ENCODE measurements at regions not wholly inside any gene's neighbourhood (a gene's known extent, or its start where the extent isn't known, plus 50 kb on each side); places are given as distances from the start of the nearest gene placed in this dataset.

DNA sequence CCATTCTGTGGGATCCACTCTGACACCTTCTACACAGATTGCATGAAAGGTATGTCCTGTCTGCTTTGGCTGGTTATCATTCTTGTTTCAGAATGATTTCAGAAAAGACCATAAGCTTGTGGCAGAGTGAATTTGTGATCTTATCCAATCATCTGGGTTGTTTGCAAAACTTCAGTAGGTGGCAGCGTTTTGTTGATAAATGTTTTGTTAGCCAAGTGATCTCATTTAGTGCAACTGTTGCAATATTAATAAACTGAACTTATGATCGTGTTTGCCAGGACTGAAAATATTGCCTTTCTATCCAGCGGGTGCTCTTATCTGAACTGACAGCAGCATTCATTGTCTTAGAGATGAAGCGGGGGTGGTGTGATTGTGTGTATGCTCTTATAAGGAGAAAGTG is 613.2 kb upstream of the NOX3 start:
- Histone ChIP-seq H3K27me3 (no peaks in the 10 kb centered on the region), H3K4me1 (ENCODE audit: low read depth) (no peaks in the 10 kb centered on the region), H3K4me3 (no peak overlapping the region), H3K27ac (no peak overlapping the region), H3K36me3 (no peaks in the 10 kb centered on the region), H3K9me3 (ENCODE audit: low read depth) (no peaks in the 10 kb centered on the region)
- TF ChIP-seq, protein P1, sequence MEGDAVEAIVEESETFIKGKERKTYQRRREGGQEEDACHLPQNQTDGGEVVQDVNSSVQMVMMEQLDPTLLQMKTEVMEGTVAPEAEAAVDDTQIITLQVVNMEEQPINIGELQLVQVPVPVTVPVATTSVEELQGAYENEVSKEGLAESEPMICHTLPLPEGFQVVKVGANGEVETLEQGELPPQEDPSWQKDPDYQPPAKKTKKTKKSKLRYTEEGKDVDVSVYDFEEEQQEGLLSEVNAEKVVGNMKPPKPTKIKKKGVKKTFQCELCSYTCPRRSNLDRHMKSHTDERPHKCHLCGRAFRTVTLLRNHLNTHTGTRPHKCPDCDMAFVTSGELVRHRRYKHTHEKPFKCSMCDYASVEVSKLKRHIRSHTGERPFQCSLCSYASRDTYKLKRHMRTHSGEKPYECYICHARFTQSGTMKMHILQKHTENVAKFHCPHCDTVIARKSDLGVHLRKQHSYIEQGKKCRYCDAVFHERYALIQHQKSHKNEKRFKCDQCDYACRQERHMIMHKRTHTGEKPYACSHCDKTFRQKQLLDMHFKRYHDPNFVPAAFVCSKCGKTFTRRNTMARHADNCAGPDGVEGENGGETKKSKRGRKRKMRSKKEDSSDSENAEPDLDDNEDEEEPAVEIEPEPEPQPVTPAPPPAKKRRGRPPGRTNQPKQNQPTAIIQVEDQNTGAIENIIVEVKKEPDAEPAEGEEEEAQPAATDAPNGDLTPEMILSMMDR (IDR thresholded peaks at IDR 0.05; ENCODE audit: low read depth, low read length), result no peak
- no peak for DNase-seq (ENCODE audit: low read depth in 1 of 2, low spot score in 1 of 2)

DNA sequence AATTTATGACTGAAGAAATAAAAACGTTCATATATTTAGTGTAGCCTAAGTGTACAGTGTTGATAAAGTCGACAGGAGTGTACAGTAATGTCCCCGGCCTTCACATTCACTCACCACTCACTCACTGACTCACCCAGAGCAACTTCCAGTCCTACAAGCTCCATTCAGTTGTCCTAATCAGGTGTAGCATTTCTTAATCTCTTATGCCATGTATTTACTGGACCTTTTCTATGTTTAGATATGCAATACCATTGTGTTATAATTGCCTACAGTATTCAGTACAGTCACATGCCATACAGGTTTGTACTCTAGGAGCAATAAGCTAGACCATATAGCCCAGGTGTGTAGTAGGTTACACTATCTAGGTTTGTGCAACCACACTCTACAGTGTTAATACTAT is 610.2 kb upstream of the NOX3 start:
- no peak for DNase-seq (ENCODE audit: low read depth in 1 of 2, low spot score in 1 of 2)
- no peaks in the 10 kb centered on the region for H3K4me1 ChIP-seq (ENCODE audit: low read depth)
- TF ChIP-seq, protein P1 (IDR thresholded peaks at IDR 0.05; ENCODE audit: low read depth, low read length), result no peak
- H3K9me3 ChIP-seq (ENCODE audit: low read depth), result no peaks in the 10 kb centered on the region
- H3K27ac ChIP-seq, result no peak overlapping the region
- H3K36me3 ChIP-seq, result no peaks in the 10 kb centered on the region
- no peak overlapping the region for H3K4me3 ChIP-seq
- H3K27me3 ChIP-seq, result no peaks in the 10 kb centered on the region

DNA sequence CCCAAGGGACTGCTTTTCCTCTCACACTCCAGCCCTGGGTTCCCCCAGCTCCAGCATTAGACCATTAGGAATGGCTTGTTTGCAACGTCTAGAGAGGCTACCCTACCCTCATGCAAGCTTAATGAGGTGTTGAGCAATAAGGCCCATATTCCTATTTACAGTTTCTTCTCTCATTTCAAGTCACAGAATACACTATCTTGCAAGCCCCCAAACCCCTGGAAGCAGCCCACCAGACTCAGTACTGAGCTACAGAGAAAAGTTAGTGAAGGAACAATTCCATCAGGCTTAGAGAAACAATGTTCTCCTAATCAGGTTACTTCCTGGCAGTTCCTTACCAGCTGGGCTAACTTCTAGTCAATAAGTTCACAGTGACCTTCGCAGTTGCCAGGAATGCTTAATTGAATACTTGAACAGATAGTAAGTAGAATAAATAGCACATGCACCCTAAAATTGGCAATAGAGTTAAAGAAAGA is 606.5 kb upstream of the NOX3 start:
- Histone ChIP-seq H3K27ac (no peak overlapping the region), H3K4me1 (ENCODE audit: low read depth) (no peaks in the 10 kb centered on the region), H3K27me3 (no peaks in the 10 kb centered on the region), H3K36me3 (no peaks in the 10 kb centered on the region), H3K9me3 (ENCODE audit: low read depth) (no peaks in the 10 kb centered on the region), H3K4me3 (no peak overlapping the region)
- DNase-seq (ENCODE audit: low read depth in 1 of 2, low spot score in 1 of 2), result no peak
- TF ChIP-seq, protein P1 (IDR thresholded peaks at IDR 0.05; ENCODE audit: low read depth, low read length), result no peak

DNA sequence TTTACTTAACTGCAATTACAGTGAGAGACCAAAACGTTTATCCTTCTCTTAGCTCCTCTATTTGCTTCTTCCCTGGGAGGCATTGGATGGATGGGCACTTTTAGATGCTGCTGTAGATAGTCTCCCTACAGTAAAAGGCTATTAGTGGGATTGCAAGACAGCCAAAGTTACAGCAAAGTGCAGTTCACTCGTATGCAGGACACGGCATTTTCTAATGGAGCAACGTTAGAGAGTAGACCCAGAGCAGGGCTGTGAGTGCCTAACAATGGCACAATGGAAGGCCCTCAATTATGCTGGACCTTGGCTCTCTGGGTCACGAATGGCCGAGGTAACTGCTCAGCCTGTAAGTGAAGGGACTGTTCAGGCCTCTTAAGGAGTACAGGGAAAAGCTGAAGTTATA is 605.8 kb upstream of the NOX3 start:
- H3K4me1 ChIP-seq (ENCODE audit: low read depth), result no peaks in the 10 kb centered on the region
- H3K36me3 ChIP-seq, result no peaks in the 10 kb centered on the region
- H3K27me3 ChIP-seq, result no peaks in the 10 kb centered on the region
- H3K27ac ChIP-seq, result no peak overlapping the region
- no peak overlapping the region for H3K4me3 ChIP-seq
- no peaks in the 10 kb centered on the region for H3K9me3 ChIP-seq (ENCODE audit: low read depth)
- DNase-seq (ENCODE audit: low read depth in 1 of 2, low spot score in 1 of 2), result no peak
- TF ChIP-seq, protein P1 (IDR thresholded peaks at IDR 0.05; ENCODE audit: low read depth, low read length), result no peak

DNA sequence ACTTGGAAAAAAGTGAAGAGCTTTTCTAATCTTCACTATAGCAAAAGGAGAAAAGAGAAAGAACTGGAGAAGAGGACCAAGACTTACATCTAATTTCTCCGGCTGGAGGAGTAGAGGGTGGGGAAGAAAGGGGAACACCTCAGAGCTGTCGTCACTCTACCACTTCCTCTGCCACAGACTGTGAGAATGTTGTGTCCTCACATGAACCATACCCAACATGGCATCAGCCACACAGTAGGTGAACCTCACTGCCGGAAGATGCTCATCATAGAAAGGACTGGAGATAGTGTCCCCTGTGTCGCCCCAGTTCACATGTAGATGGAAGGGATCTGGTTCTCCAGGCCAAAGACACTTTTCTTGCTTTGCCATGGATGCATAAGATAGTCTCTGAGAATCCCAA is 604.4 kb upstream of the NOX3 start:
- TF ChIP-seq, protein P1 (IDR thresholded peaks at IDR 0.05; ENCODE audit: low read depth, low read length), result no peak
- Histone ChIP-seq H3K4me1 (ENCODE audit: low read depth) (no peaks in the 10 kb centered on the region), H3K9me3 (ENCODE audit: low read depth) (no peaks in the 10 kb centered on the region), H3K27me3 (no peaks in the 10 kb centered on the region), H3K4me3 (no peak overlapping the region), H3K27ac (no peak overlapping the region), H3K36me3 (no peaks in the 10 kb centered on the region)
- no peak for DNase-seq (ENCODE audit: low read depth in 1 of 2, low spot score in 1 of 2)

DNA sequence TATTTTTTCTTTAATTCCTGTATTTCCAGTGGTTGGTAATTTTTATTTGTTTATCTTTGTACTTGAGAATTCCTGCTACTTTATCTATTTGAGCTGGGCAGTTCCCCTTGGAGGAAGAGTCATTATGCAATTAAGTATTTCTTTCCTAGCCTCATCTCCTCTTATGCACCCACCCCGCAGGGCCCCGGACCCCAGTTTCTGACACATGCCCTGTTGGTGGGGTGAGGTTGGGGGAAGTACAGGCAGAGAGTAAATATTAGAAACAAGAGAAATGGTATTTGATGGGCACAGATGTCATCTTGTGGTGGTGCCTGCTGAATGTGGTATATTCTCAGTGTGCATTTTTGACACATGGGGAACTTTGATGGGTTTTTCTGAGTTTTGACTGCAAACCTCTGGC is 602.7 kb upstream of the NOX3 start:
- no peak overlapping the region for H3K4me3 ChIP-seq
- no peaks in the 10 kb centered on the region for H3K4me1 ChIP-seq (ENCODE audit: low read depth)
- no peak for DNase-seq (ENCODE audit: low read depth in 1 of 2, low spot score in 1 of 2)
- no peaks in the 10 kb centered on the region for H3K36me3 ChIP-seq
- TF ChIP-seq, protein P1 (IDR thresholded peaks at IDR 0.05; ENCODE audit: low read depth, low read length), result no peak
- no peaks in the 10 kb centered on the region for H3K27me3 ChIP-seq
- H3K9me3 ChIP-seq (ENCODE audit: low read depth), result no peaks in the 10 kb centered on the region
- H3K27ac ChIP-seq, result no peak overlapping the region
